ENCODE measurements at regions not wholly inside any gene's neighbourhood (a gene's known extent, or its start where the extent isn't known, plus 50 kb on each side); places are given as distances from the start of the nearest gene placed in this dataset.

GRCh38 chr1:195617106-195617505 is 991.1 kb downstream of the KCNT2 start (continued):
- TF ChIP-seq ZBTB11 (CRISPR knock-in tag; IDR thresholded peaks at IDR 0.05) (no peak), ZBTB7A (IDR thresholded peaks at IDR 0.05; ENCODE audit: borderline replicate concordance, control insufficient read depth, low read depth, low read length) (no peak), SMARCB1 (IDR thresholded peaks at IDR 0.05; ENCODE audit: insufficient read length, low read depth) (no peak), E2F4 (CRISPR knock-in tag; IDR thresholded peaks at IDR 0.05; ENCODE audit: low read depth) (no peak), FOXP1 (CRISPR knock-in tag; IDR thresholded peaks at IDR 0.05) (no peak), ZFPM2 (CRISPR knock-in tag; IDR thresholded peaks at IDR 0.05) (no peak), TCFL5 (CRISPR knock-in tag; conservative IDR thresholded peaks at IDR 0.05) (no peak), ZNF212 (CRISPR knock-in tag; IDR thresholded peaks at IDR 0.05) (no peak), KAT8 (IDR thresholded peaks at IDR 0.05; ENCODE audit: low read depth) (no peak)

Measured in K562 (cell line).